ENCODE measurements at regions not wholly inside any gene's neighbourhood (a gene's known extent, or its start where the extent isn't known, plus 50 kb on each side); places are given as distances from the start of the nearest gene placed in this dataset.

- no peak for TF ChIP-seq CTCF (IDR thresholded peaks at IDR 0.05)
- H3K79me2 ChIP-seq, result no peaks in the 10 kb centered on the region
- no peaks in the 10 kb centered on the region for H3K4me1 ChIP-seq
- no peak overlapping the region for H2AFZ ChIP-seq
- H3K4me2 ChIP-seq (ENCODE audit: low read length), result no peak overlapping the region
- no peaks in the 10 kb centered on the region for H3K36me3 ChIP-seq (ENCODE audit: control insufficient read depth, insufficient read depth, low read length)
- H3K27ac ChIP-seq, result no peak overlapping the region
- no peak overlapping the region for H3K9ac ChIP-seq
- H3K27me3 ChIP-seq (ENCODE audit: control insufficient read depth, insufficient read depth, low read length), result no peaks in the 10 kb centered on the region
- no peak overlapping the region for H3K4me3 ChIP-seq (ENCODE audit: low read depth, low read length)
- no peaks in the 10 kb centered on the region for H3K9me3 ChIP-seq (ENCODE audit: control insufficient read depth, low read length)
These were observed 180.4 kb downstream of the ZIC3 start for GRCh38 chrX:137746289-137746688.

GRCh38 chrX:137747244-137748043, 181.5 kb downstream of the ZIC3 start:
- Histone ChIP-seq H2AFZ (no peak overlapping the region), H3K36me3 (ENCODE audit: control insufficient read depth, insufficient read depth, low read length) (no peaks in the 10 kb centered on the region), H3K27me3 (ENCODE audit: control insufficient read depth, insufficient read depth, low read length) (no peaks in the 10 kb centered on the region), H3K9ac (no peak overlapping the region), H3K4me2 (ENCODE audit: low read length) (no peak overlapping the region), H3K4me3 (ENCODE audit: low read depth, low read length) (no peak overlapping the region), H3K9me3 (ENCODE audit: control insufficient read depth, low read length) (no peaks in the 10 kb centered on the region), H3K4me1 (no peaks in the 10 kb centered on the region), H3K27ac (no peak overlapping the region), H3K79me2 (no peaks in the 10 kb centered on the region)
- TF ChIP-seq CTCF (IDR thresholded peaks at IDR 0.05), result no peak

GRCh38 chrX:137748827-137749226, 182.9 kb downstream of the ZIC3 start:
- Histone ChIP-seq H3K9ac (no peak overlapping the region), H3K9me3 (ENCODE audit: control insufficient read depth, low read length) (no peaks in the 10 kb centered on the region), H3K4me3 (ENCODE audit: low read depth, low read length) (no peak overlapping the region), H2AFZ (no peak overlapping the region), H3K27me3 (ENCODE audit: control insufficient read depth, insufficient read depth, low read length) (no peaks in the 10 kb centered on the region), H3K36me3 (ENCODE audit: control insufficient read depth, insufficient read depth, low read length) (no peaks in the 10 kb centered on the region), H3K27ac (no peak overlapping the region), H3K79me2 (no peaks in the 10 kb centered on the region), H3K4me2 (ENCODE audit: low read length) (no peak overlapping the region), H3K4me1 (no peaks in the 10 kb centered on the region)
- TF ChIP-seq CTCF (IDR thresholded peaks at IDR 0.05), result no peak

- no peak overlapping the region for H3K4me2 ChIP-seq (ENCODE audit: low read length)
- no peak overlapping the region for H3K9ac ChIP-seq
- H3K4me3 ChIP-seq (ENCODE audit: low read depth, low read length), result no peak overlapping the region
- H3K36me3 ChIP-seq (ENCODE audit: control insufficient read depth, insufficient read depth, low read length), result no peaks in the 10 kb centered on the region
- H3K79me2 ChIP-seq, result no peaks in the 10 kb centered on the region
- no peaks in the 10 kb centered on the region for H3K9me3 ChIP-seq (ENCODE audit: control insufficient read depth, low read length)
- H3K27ac ChIP-seq, result no peak overlapping the region
- no peaks in the 10 kb centered on the region for H3K27me3 ChIP-seq (ENCODE audit: control insufficient read depth, insufficient read depth, low read length)
- no peak for TF ChIP-seq CTCF (IDR thresholded peaks at IDR 0.05)
- H3K4me1 ChIP-seq, result no peaks in the 10 kb centered on the region
- no peak overlapping the region for H2AFZ ChIP-seq
These were observed 183.3 kb downstream of the ZIC3 start for GRCh38 chrX:137749246-137749645.

- Histone ChIP-seq H3K27ac (no peak overlapping the region), H3K9me3 (ENCODE audit: control insufficient read depth, low read length) (no peaks in the 10 kb centered on the region), H3K4me2 (ENCODE audit: low read length) (no peak overlapping the region), H3K4me1 (no peaks in the 10 kb centered on the region), H3K9ac (no peak overlapping the region), H3K79me2 (no peaks in the 10 kb centered on the region), H3K4me3 (ENCODE audit: low read depth, low read length) (no peak overlapping the region), H2AFZ (no peak overlapping the region), H3K36me3 (ENCODE audit: control insufficient read depth, insufficient read depth, low read length) (no peaks in the 10 kb centered on the region), H3K27me3 (ENCODE audit: control insufficient read depth, insufficient read depth, low read length) (no peaks in the 10 kb centered on the region)
- no peak for TF ChIP-seq CTCF (IDR thresholded peaks at IDR 0.05)
These were observed 205.6 kb downstream of the ZIC3 start for GRCh38 chrX:137771537-137771936.

Data from parathyroid adenoma (tissue), 2 donors.